ENCODE measurements at regions not wholly inside any gene's neighbourhood (a gene's known extent, or its start where the extent isn't known, plus 50 kb on each side); places are given as distances from the start of the nearest gene placed in this dataset.
A peak's percentile ranks its signal among the peaks of the same experiment; 100 is the strongest.
"Not testable (repeated sequence)": the region's sequence is repeated elsewhere in the genome, so short reads cannot be mapped to it uniquely, and the experiment has no call there.

DNA sequence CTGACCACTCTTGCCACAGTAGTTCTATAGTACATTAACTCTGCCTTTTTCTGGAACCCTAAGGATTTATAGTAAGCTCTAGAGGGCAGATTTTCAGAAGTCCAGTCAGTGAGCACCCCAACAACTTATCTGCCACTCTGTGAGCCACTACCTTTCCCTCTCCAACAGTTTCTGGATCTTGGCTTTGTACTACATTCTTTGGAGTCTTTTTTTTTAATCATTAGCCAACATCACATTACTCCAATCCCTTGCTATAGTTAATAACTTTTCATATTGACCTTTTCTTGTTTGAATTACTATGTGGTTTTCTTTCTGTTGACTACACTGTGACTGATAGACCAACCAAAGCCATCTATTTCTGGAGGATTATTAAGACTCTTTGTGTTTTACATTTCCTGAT is 1596.7 kb upstream of the PRMT6 start:
- no peak for DNase-seq (ENCODE audit: extremely low read depth, low read depth)
- TF ChIP-seq, protein P1, sequence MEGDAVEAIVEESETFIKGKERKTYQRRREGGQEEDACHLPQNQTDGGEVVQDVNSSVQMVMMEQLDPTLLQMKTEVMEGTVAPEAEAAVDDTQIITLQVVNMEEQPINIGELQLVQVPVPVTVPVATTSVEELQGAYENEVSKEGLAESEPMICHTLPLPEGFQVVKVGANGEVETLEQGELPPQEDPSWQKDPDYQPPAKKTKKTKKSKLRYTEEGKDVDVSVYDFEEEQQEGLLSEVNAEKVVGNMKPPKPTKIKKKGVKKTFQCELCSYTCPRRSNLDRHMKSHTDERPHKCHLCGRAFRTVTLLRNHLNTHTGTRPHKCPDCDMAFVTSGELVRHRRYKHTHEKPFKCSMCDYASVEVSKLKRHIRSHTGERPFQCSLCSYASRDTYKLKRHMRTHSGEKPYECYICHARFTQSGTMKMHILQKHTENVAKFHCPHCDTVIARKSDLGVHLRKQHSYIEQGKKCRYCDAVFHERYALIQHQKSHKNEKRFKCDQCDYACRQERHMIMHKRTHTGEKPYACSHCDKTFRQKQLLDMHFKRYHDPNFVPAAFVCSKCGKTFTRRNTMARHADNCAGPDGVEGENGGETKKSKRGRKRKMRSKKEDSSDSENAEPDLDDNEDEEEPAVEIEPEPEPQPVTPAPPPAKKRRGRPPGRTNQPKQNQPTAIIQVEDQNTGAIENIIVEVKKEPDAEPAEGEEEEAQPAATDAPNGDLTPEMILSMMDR (IDR thresholded peaks at IDR 0.05; ENCODE audit: low read depth, low read length) = no peak

DNA sequence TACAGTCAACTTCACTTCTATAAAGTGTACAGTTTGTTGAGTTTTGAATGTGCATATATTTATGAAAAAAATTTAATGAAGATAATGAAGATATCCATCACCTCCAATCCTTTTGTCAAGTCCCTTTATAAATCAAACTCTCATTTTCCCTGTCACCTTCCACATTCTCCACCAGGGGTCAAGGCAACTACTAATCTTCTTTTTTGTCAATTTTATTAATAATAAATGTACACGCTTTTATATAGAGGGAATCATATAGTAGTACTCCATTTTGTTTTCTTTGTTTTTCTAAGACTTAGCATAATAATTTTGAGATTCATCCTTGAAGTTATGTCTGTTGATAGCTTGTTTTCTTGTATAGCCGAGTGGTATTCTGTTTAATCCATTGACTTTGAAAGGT is 1594.2 kb upstream of the PRMT6 start:
- no peak for DNase-seq (ENCODE audit: extremely low read depth, low read depth)
- TF ChIP-seq, protein P1 (IDR thresholded peaks at IDR 0.05; ENCODE audit: low read depth, low read length) = no peak

DNA sequence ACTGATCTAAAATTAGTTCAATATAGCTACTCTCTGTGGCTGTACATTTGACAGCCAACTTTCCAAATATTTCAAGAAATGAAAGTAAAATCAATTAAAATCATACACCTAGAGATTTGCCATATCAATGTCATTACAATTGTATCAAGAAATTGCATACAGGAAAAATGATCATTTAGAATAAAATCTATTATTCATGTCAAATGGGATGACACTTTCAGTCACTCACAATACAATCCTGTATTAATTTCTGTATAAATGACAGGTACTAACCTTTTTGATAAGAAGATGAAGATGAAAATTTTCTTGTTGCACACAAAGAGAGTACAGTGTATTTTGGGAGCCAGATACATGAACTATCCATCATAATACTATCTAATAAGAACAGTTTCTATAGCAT is 1588.9 kb upstream of the PRMT6 start:
- TF ChIP-seq, protein P1 (IDR thresholded peaks at IDR 0.05; ENCODE audit: low read depth, low read length) = no peak
- DNase-seq (ENCODE audit: extremely low read depth, low read depth) = no peak

DNA sequence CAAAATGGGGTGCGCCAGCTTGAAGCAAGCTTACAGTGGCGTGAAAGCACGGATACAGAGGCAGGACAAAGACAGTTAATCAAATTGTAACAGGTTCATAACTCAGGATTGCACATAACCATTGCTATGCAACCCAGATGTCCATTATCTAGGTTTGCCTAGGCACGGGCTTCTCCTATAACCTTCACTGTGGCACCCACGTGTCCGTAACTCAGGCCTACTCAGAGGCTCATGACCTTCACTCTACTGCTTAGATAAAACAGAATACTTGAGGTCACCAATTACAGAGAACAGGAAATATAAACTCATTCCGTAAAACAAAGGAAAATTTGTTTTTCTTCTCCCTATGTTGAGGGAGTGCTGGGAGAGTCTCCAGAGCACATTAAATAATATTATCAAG is 1585.9 kb upstream of the PRMT6 start:
- not testable (repeated sequence) for DNase-seq (ENCODE audit: extremely low read depth, low read depth)

DNA sequence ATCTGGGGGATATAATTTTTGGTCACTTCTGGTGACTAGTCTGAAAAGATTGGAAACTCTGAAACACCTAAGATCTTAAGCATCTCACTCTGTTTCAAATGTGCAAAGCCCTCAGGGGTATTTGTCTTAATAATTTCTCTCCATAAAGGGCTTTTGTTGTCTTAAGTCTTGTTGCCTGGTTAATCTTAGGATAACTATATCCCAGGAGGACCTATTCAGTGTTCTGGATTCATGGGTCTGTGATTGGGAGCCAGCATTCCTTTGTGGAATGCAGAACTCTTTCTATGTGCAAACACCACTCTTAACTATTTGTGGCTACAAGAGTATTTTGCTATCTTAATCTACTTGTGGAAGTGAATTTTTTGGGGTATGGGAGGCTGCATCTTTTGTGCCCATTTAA is 1573.0 kb upstream of the PRMT6 start:
- DNase-seq (ENCODE audit: extremely low read depth, low read depth) = no peak
- TF ChIP-seq, protein P1 (IDR thresholded peaks at IDR 0.05; ENCODE audit: low read depth, low read length) = no peak

DNA sequence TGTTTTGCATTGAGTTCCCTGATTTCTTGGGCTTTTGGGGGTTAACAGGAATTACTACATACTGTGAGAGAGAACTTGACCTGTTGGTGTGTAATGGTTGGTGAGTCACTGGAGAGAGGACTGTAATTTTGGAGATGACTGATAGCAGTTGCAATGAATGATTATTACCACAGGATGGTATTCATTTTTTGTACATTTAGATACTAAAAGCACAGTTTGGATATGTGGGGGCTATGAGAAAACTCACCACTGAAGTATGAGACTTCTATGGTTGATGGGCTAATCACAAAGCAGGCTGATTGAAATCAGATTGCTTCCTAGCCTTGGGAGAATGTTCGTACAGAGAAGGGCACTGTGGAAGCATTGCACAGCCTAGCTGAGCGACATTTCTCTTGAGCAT is 1571.3 kb upstream of the PRMT6 start:
- TF ChIP-seq, protein P1 (IDR thresholded peaks at IDR 0.05; ENCODE audit: low read depth, low read length) = no peak
- peak; percentile 62 for DNase-seq (ENCODE audit: extremely low read depth, low read depth)

DNA sequence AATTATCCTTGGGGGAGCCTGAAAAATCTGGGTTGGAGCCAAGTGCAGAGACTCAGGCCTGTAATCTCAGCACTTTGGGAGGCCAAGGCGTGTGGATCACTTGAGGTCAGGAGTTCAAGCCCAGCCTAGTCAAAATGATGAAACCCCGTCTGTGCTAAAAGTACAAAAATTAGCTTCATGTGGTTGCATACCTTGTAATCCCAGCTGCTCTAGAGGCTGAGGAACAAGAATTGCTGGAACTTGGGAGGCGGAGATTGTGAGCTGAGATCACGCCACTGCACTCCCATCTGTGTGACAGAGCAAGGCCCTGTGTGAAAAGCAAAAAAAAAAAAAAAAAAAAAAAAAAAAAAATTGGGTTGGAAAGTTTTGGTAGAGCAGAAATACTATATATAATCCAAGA is 1563.6 kb upstream of the PRMT6 start:
- TF ChIP-seq, protein P1 (IDR thresholded peaks at IDR 0.05; ENCODE audit: low read depth, low read length) = no peak
- no peak for DNase-seq (ENCODE audit: extremely low read depth, low read depth)

DNA sequence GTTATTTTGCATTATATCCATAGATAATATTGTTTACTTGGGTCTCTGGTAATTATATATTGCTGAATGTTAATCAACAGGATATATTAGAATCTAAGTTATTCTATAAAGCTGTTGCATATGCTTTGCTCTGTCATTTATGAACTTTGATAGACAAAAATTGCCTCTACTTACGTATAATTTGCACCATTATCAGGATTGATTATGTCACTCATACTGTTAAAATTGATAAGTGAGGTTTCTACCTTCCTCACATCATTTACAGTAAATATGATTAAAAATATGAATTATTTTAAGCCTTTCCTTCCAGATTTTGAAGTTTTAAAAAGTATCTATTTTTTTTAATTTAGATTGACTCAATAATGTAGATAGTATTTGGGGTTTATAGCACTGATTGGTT is 1540.4 kb upstream of the PRMT6 start:
- TF ChIP-seq, protein P1 (IDR thresholded peaks at IDR 0.05; ENCODE audit: low read depth, low read length) = no peak
- no peak for DNase-seq (ENCODE audit: extremely low read depth, low read depth)
